GM19043 (cell line): ENCODE measurements at regions not wholly inside any gene's neighbourhood (a gene's known extent, or its start where the extent isn't known, plus 50 kb on each side); places are given as distances from the start of the nearest gene placed in this dataset.
"Not testable (repeated sequence)": the region's sequence is repeated elsewhere in the genome, so short reads cannot be mapped to it uniquely, and the experiment has no call there.

Experiments
- ATAC-seq: cut with Tn5 transposase; IDR thresholded peaks from one replicate; pipeline ENCODE4 v1.9.1; 2021; ENCODE audit warnings: low read depth; ENCODE audit not compliant: unreplicated experiment

DNA sequence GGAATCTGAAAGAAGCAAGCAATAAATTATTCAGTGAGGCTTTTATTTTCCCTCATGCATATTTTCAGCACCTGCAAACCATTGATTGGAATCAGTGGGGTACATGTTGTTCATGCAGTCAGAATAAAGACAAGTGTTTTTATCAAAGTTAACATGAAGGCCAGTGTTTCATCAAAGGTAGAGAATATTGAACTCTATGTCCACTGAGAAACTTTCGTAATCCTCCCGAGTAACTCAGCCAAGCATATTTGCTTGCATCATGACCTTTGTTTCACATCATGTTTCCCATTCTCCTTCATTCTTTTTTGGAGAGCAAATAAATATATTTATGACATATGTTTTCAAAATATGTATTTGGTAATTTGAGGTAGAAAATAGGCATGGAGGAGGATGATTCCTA lies 663.1 kb downstream of the SH2D4B start:
- no peak for ATAC-seq

- ATAC-seq = not testable (repeated sequence)
Observed at GRCh38 chr10:81207359-81207758, 667.6 kb upstream of the NRG3 start.

DNA sequence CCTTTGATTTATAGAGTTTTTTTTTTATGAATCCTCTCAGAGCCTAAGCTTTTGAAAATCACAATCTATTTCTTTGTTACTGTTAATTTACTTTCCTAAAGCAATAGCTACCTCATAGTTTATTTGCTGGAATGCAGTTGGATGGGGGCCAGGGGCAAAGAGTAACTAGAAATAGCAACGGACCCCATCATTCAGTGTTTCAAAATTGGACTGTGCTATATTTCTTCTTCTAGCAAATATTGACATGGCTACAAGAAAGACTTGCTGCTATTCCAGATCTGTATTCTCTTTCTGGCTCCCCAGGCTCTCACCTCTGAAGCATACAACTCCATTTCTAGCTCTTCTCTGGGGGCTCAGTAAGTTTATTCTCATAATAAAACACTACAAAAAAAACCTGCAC lies 661.6 kb upstream of the NRG3 start:
- no peak for ATAC-seq

DNA sequence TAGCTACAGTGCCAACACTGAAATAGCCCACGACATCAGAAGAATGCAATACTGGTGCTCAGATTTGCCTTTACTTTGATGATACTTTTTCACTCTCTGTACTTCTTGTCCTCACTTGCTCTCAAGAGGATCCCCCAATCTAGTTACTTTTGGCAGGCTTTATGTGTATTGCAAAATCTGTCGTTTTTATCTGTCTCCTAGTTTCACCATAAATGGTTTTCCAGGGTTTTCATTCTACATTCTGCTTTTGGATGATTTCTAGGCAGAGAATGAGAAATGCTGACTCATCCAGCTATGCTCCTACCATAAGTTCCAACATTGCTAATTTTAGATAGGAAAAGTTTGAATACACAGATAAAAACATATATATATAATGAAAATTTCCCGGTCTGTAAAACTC lies 659.5 kb upstream of the NRG3 start:
- ATAC-seq = no peak

GRCh38 chr10:81216949-81217348 lies 658.0 kb upstream of the NRG3 start:
- ATAC-seq = no peak

DNA sequence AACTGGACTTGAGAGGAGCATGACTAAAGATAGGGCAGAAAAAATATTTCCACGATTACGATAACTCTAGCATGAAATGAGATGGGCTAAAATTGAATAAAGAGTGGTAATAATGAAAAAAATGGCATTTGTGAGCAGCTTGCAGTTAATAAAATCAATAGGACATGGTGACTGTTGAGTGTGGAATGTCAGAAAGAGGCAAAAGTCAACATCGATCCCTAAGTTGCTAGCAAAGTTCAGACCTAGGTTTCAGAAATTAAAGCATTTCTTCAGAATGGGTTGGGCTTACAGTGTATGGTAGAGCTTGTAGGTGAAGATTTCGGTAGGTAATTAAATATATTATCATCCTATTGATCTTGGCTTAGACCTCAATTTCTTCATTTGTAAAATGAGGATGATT lies 656.7 kb upstream of the NRG3 start:
- ATAC-seq = no peak

GRCh38 chr10:81219758-81220157 lies 655.2 kb upstream of the NRG3 start:
- ATAC-seq = no peak

- ATAC-seq = no peak
Observed at GRCh38 chr10:81248886-81249285, 626.1 kb upstream of the NRG3 start.

GRCh38 chr10:81251457-81252115 lies 623.4 kb upstream of the NRG3 start:
- ATAC-seq = no peak

DNA sequence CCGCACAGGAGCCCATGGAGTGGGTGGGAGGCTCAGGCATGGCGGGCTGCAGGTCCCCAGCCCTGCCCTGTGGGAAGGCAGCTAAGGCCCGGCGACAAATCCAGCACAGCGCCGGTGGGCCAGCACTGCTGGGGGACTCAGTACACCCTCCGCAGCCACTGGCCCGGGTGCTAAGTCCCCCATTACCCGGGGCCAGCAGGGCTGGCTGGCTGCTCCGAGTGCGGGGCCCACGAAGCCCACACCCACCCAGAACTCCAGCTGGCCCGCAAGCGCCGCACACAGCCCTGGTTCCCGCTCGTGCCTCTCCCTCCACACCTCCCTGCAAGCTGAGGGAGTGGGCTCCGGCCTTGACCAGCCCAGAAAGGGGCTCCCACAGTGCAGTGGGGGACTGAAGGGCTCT lies 610.0 kb upstream of the NRG3 start:
- not testable (repeated sequence) for ATAC-seq

DNA sequence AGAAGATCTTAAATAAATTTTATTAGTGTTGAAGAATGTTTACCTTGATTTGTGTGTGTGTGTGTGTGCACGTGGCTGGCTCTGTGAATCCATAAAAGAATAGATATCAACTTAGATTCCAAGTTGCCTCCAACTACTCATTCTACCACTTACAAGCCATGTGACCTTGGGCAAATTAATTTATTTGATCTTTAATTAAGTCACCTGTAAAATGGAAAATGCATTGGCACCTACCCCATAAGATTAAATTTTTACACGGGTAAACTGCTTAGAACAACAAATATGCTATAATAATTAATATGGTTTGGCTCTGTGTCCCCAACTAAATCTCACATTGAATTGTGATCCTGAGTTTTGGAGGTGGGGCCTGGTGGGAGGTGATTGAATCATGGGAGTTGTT lies 604.9 kb upstream of the NRG3 start:
- no peak for ATAC-seq

DNA sequence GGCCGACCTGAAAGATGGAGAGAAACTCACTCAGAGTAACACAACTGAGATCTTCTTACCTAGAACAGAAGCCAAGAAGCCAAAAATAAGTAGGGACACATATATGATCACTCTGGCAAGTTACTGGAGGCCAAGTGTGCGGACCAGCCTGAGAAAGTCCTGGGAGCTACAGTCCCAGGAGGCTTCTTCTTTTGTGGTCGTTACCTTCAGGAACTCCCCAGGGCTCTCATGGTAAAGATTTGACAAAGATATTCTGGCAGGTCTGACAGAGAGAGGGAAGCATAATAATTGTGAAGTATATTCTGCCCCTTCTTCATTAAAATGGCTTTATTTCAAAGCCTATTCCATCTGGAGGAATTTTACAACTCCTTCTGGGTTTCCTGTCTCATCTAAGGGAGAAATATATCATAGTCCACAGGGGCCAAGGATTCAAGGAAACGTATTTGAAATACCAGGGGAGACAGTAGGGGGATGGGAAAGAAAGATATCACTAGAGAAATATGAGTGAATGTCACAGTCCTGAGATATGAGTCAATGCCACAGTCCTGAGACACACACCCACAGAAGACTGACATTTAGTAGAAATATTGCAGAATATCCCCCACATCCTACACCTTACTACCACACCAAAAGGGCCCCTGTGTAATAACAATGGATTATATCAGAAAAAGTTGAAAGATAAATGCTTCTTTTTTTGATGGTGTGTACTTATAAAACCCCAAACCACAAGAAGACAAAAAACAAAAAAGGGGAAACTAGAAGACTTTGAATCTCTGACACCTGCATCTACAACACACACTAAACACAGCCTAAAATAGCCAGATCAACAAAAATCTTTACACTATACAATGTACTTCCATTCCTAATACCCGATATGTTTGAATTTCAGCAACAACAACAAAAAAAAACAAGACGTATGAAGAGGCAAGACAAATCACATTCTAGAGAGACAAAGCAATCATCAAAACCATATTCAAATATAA lies 594.2 kb upstream of the NRG3 start:
- no peak for ATAC-seq

DNA sequence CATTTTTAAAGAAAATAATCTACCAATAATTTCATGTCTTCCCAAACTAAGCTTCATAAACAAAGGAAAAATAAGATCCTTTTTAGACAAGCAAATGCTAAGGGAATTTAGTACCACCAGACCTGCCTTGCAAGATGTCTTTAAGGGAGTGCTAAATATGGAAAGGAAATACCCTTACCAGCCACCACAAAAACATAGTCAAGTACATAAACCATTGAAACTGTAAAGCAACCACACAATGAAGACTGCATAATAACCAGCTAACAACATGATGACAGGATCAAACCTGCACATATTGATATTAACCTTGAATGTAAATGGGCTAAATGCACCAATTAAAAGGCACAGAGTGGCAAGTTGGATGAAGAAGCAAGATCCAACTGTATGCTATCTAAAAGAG lies 586.5 kb upstream of the NRG3 start:
- ATAC-seq = no peak

DNA sequence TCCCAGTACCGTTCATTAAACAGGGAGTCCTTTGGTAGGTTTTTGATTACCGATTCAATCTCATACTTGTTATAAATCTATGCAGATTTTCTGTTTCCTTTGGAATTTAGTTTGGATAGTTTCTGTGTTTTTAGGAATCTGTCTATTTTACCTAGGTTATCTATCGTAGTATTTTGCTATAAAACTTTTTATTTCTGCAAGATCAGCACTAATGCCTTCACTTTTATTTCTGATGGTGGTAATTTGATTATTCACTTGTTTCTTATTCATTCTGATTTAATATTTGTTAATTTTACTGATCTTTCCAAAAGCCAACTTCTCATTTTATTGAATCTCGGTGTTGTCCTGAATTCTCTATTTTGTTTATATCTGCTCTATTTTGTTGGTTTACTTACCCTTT lies 577.7 kb upstream of the NRG3 start:
- ATAC-seq = no peak

- no peak for ATAC-seq
Observed at GRCh38 chr10:81303656-81304055, 571.3 kb upstream of the NRG3 start.

GRCh38 chr10:81306971-81307782 lies 567.8 kb upstream of the NRG3 start:
- ATAC-seq = no peak

DNA sequence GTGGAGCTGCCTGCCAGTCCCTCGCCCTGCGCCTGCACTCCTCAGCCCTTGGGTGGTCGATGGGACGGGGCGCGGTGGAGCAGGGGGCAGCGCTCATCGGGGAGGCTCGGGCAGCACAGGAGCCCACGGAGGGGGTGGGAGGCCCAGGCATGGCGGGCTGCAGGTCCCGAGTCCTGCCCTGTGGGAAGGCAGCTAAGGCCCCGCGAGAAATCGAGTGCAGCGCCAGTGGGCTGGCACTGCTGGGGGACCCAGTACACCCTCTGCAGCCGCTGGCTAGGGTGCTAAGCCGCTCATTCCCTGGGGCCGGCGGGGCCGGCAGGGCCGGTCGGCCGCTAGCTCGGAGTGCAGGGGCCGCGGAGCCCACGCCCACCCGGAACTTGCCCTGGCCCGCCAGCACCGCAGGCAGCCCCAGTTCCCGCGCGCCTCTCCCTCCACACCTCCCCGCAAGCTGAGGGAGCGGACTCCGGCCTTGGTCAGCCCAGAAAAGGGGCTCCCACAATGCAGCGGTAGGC lies 565.9 kb upstream of the NRG3 start:
- no peak for ATAC-seq

GRCh38 chr10:81314471-81314870 lies 560.5 kb upstream of the NRG3 start:
- no peak for ATAC-seq

- ATAC-seq = no peak
Observed at GRCh38 chr10:81315026-81315425, 560.0 kb upstream of the NRG3 start.

- ATAC-seq = no peak
Observed at GRCh38 chr10:81348003-81348402, 527.0 kb upstream of the NRG3 start.

DNA sequence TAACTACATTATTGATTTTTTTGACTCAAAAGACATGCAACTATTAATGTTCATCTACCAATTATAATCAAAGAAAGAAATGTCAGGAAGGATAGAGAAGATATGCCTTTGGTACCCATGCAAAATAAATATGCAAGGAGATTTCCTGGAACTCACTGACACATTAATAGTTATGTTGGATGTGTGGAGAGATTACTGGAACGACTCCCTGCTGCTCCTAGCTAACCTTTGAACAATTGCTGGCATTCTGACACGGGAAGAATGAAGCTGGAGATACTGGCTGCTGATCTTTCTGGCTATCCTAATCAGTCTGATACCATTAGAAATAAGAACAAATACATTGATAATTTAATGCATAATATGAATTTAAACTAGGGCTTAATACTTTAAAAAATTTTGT lies 507.9 kb upstream of the NRG3 start:
- ATAC-seq = no peak
